Activated T-helper 17 cell treated with anti-CD3 and anti-CD28 coated beads, Interleukin-2, amount 50 U/mL, for 72 hours (primary cell): ENCODE measurements at regions not wholly inside any gene's neighbourhood (a gene's known extent, or its start where the extent isn't known, plus 50 kb on each side); places are given as distances from the start of the nearest gene placed in this dataset.
A peak's percentile ranks its signal among the peaks of the same experiment; 100 is the strongest.

Experiments
- ATAC-seq: fragments of 150-1000 bp; cut with Tn5 transposase; replicated peaks from 2 replicates; pipeline ENCODE4 v1.10.0; 2021; ENCODE audit warnings: mild to moderate bottlenecking, moderate library complexity
- H3K27ac Mint-ChIP-seq: one replicate; pipeline ENCODE4 v1.8.0; 2022; ENCODE audit warnings: mixed read lengths
- H3K27me3 Mint-ChIP-seq: one replicate; pipeline ENCODE4 v1.8.0; 2022; ENCODE audit warnings: mixed read lengths
- H3K36me3 Mint-ChIP-seq: one replicate; pipeline ENCODE4 v1.8.0; 2022; ENCODE audit warnings: low read depth, mild to moderate bottlenecking, mixed read lengths
- H3K4me1 Mint-ChIP-seq: one replicate; pipeline ENCODE4 v1.8.0; 2022; ENCODE audit warnings: mixed read lengths
- H3K4me3 Mint-ChIP-seq: one replicate; pipeline ENCODE4 v1.8.0; 2022; ENCODE audit warnings: mild to moderate bottlenecking, mixed read lengths
- H3K9me3 Mint-ChIP-seq: one replicate; pipeline ENCODE4 v1.8.0; 2022; ENCODE audit warnings: mixed read lengths

DNA sequence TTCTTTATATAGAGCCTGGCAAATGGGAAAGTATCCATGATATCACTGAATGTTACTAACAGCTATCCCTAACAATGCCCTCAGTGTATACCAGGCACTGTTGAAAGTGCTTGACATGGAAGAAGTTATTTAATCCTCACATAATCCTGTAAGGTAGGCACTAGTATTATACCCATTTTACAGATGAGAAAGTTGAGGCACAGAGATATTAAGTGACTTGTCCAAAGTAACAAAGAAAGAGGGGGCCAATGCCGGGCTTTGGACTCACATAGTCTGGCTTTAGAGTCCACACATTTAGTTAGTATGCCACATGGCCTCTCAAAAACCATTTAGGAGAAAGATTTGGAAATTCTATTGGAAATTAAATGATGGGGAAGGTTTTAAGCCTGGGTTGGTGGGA is 220.8 kb upstream of the PLET1 start:
- no peaks in the 10 kb centered on the region for H3K9me3 Mint-ChIP-seq
- no peak overlapping the region for H3K27ac Mint-ChIP-seq
- H3K36me3 Mint-ChIP-seq, result no peaks in the 10 kb centered on the region
- no peak for ATAC-seq
- H3K27me3 Mint-ChIP-seq, result no peaks in the 10 kb centered on the region
- no peaks in the 10 kb centered on the region for H3K4me1 Mint-ChIP-seq
- H3K4me3 Mint-ChIP-seq, result no peak overlapping the region

DNA sequence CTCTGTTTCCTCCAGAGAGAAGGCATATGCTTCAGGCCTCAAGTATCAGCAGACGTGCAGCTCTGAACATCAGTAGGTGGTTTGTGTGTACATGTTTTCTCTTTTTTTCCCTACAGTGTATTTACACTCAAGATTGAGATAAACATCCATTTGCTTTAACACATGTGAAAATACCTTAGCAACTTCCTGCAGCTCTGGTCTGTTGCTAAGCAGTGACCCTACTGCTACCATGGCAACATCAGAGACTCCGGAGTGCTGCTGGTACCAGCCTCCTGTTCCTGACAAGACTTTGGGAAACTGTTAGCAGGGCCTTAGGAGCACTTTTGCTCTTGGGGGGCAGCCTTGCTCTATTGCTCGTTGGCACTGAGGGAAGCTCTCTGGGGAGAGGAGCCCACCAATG is 221.2 kb upstream of the PLET1 start:
- Mint-ChIP-seq H3K4me1 (no peaks in the 10 kb centered on the region), H3K4me3 (no peak overlapping the region), H3K36me3 (no peaks in the 10 kb centered on the region), H3K27ac (no peak overlapping the region), H3K9me3 (no peaks in the 10 kb centered on the region), H3K27me3 (no peaks in the 10 kb centered on the region)
- ATAC-seq, result no peak

DNA sequence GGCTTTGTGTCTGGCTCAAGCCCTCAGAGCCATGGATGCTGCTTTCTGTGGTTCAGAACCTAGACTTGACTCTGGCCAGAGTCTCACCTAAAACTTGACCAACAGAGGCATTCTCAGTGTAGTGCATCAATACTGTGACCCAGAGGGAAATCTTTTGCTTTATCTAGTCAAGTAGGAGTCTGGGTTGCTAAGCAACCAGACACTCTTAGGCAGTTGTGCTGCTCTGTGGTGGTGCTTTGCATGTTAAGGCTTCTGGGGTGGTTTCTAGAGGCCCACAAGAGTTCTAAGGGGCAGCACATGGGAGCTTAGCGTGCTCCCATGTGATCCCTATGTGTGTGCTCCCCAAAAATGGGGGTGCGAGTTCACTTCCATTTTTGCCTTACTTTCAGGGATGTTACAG is 224.6 kb upstream of the PLET1 start:
- Mint-ChIP-seq H3K36me3 (no peaks in the 10 kb centered on the region), H3K27ac (no peak overlapping the region), H3K4me1 (no peaks in the 10 kb centered on the region), H3K27me3 (peaks cover 7% of the 10 kb centered on the region), H3K4me3 (no peak overlapping the region), H3K9me3 (no peaks in the 10 kb centered on the region)
- no peak for ATAC-seq

DNA sequence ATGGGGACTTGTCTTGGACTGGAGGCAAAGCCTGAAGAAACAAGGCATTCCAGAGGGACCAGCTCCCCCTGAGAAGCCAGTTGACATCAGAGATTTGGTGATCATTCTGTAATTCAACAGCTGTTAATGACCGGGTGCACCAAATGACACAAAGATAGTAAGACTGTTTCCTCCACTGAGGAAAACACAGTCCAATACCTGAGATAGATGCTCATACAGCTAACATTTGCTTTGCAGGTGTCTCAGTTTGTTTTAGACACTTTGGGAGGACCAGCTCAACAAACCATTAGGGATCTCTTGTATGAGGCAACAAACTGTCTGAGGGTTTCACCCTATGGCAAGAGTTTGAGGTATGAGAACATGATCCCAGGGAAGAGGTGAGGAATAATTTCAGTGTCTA is 237.2 kb upstream of the PLET1 start:
- no peaks in the 10 kb centered on the region for H3K4me1 Mint-ChIP-seq
- no peak for ATAC-seq
- no peak overlapping the region for H3K4me3 Mint-ChIP-seq
- H3K36me3 Mint-ChIP-seq, result no peaks in the 10 kb centered on the region
- H3K27me3 Mint-ChIP-seq, result peaks cover 3% of the 10 kb centered on the region
- no peaks in the 10 kb centered on the region for H3K9me3 Mint-ChIP-seq
- no peak overlapping the region for H3K27ac Mint-ChIP-seq

DNA sequence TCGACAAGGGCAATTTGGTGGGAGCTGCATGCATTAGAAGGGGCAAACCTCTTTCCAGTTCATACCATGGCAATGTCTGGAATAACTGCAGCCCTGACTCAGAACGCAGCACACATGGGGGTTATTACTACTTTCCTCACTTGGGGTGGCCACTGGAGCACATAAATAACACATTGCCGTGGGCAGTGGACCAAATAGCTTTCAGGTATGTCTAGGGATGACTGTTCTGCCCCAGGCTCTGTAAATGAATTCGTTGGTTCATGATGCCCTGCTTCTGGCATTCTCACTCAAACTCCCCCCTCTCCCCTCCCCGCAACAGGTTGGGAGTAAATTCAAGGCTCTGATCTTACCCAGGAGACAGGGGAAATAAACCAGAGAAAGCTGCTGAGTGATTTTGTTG is 238.0 kb upstream of the PLET1 start:
- Mint-ChIP-seq H3K27ac (no peak overlapping the region), H3K9me3 (no peaks in the 10 kb centered on the region), H3K4me3 (no peak overlapping the region), H3K27me3 (peaks cover 3% of the 10 kb centered on the region), H3K4me1 (no peaks in the 10 kb centered on the region), H3K36me3 (no peaks in the 10 kb centered on the region)
- no peak for ATAC-seq

DNA sequence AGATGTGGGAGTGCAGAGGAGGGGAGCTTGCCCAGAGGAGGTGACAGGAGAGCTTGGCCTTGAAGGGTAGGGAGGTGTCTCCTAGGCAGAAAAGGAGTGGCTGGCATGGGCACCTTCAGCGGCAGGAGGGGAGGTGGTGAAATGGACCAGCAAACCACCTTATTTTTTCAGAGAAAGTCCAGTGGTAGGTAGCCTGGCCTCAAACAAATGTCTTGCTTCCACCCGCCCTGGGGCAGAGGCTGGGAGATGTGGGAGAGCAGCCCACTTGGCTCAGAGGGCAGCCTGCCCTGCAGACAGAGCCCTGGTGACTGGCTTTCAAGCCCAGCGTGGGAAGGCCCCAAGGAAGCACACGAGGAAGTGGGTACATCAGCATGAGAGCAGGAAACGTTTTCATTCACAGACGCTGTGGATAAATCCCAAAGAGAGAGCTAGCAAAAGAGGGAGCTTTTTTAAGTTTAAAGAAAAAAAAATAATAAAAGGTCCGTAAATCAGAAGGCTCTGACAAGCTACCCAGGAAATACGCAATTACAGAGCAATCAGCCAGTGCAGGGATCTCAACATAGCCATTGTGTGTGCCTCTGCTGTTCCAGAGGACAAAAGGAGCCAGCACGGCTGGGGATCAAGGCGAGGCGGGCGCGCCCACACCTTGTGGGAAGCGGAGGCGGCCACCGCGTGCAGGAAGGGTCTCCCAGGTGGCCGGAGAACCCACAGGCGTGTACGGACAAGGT is 238.7 kb upstream of the PLET1 start:
- no peak overlapping the region for H3K27ac Mint-ChIP-seq
- peaks cover 3% of the 10 kb centered on the region for H3K27me3 Mint-ChIP-seq
- no peaks in the 10 kb centered on the region for H3K36me3 Mint-ChIP-seq
- no peak overlapping the region for H3K4me3 Mint-ChIP-seq
- no peaks in the 10 kb centered on the region for H3K4me1 Mint-ChIP-seq
- no peaks in the 10 kb centered on the region for H3K9me3 Mint-ChIP-seq
- ATAC-seq, result no peak

DNA sequence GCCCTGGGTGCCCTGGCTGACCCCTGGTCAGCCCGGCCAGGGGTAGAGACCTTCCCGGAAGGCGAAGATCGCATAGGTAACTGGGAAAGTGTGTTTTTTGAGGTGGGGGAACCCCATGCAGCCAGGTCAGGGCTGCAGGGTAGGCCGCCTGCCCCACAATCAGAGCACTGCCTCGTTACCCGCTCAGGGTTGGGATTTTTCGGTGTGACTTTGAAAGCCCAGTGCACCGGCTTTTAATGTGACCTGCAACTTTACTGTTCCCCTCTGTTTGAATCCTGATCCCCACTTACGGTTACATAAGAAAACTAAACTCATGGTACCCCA is 239.2 kb upstream of the PLET1 start:
- Mint-ChIP-seq H3K4me3 (no peak overlapping the region), H3K4me1 (no peaks in the 10 kb centered on the region), H3K36me3 (no peaks in the 10 kb centered on the region), H3K9me3 (no peaks in the 10 kb centered on the region), H3K27me3 (peaks cover 3% of the 10 kb centered on the region), H3K27ac (no peak overlapping the region)
- ATAC-seq, result no peak

DNA sequence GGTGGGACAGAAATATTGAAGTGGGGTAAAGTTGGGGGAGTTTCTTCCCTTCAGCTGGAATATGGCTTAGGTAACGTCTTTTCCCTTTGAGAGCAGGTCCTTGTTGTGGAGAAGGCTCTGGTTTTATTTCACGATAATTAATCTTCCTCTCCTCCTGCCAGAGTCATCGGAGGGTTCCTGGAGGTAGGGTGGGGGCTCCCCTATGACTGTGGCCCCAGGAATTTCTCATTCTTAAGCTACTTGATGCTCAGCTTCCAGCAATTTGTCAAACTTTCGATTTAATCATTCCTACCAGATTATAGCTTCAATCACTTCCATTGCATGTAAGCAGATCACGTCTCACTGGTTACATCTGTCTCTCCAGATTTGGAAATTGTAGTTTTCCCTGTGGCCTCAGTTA is 242.8 kb upstream of the PLET1 start:
- Mint-ChIP-seq H3K36me3 (no peaks in the 10 kb centered on the region), H3K27ac (no peak overlapping the region), H3K4me3 (no peak overlapping the region), H3K9me3 (no peaks in the 10 kb centered on the region), H3K27me3 (peaks cover 19% of the 10 kb centered on the region), H3K4me1 (no peaks in the 10 kb centered on the region)
- no peak for ATAC-seq

DNA sequence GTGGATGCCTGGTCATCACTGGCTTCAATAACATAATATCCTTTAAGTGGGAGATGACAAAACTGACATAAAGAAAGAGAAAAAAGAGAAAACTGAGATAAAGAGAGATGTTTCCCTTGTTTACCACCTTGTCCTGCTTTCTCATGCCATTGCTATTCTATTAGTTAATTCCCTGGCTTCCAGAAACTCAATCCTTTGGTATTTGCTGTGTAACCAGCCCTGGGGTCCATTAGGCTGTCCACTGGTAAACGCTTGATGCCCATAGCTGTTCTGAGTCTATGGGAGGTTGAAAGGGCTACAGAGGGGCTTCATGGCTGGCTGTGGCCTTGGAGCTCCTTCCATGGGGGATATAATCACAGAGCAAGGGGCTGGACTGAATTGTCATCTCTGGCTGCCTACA is 243.4 kb upstream of the PLET1 start:
- ATAC-seq, result no peak
- no peak overlapping the region for H3K4me3 Mint-ChIP-seq
- no peaks in the 10 kb centered on the region for H3K36me3 Mint-ChIP-seq
- no peaks in the 10 kb centered on the region for H3K9me3 Mint-ChIP-seq
- no peaks in the 10 kb centered on the region for H3K4me1 Mint-ChIP-seq
- H3K27me3 Mint-ChIP-seq, result peaks cover 19% of the 10 kb centered on the region
- H3K27ac Mint-ChIP-seq, result no peak overlapping the region

DNA sequence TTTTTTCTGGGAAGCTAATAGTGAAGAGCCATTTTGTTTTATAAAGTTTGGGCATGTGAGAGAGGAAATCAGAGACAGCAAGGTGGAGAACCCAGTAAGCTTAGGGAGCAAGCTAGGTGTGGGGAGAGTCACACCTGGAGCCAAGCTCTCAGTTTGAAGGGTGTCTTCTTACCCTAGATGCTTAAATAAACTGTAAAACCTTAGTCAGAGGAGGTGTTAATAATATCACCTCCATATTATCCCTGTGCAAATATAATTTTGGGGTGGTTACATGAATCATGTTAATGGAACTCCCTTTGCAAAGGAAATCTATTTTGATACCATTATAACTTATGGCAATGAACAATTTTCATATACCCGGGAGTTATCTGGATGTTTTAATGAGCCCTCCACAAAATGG is 246.2 kb upstream of the PLET1 start:
- no peaks in the 10 kb centered on the region for H3K9me3 Mint-ChIP-seq
- no peak overlapping the region for H3K27ac Mint-ChIP-seq
- H3K36me3 Mint-ChIP-seq, result no peaks in the 10 kb centered on the region
- no peak for ATAC-seq
- H3K27me3 Mint-ChIP-seq, result peaks cover 19% of the 10 kb centered on the region
- no peak overlapping the region for H3K4me3 Mint-ChIP-seq
- no peaks in the 10 kb centered on the region for H3K4me1 Mint-ChIP-seq

DNA sequence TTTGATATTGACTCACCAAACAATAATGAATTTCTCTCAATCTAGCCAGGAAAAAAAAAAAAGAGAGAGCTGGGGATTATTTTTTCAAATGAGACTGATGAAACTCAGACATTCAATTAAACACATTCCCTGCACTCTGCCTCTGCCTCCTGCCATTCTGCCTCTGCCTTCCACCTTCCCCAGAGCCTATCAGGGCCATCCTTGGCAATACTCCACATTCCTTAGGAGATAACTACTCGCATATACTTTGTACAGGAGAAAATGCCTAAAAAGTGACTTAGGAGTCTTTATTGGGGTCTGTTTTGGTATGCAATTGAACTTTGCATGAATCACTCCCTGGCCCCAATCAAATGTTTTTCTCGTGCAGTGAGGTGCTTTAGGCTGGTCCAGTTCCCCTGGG is 246.6 kb upstream of the PLET1 start:
- Mint-ChIP-seq H3K27me3 (peaks cover 19% of the 10 kb centered on the region), H3K27ac (no peak overlapping the region), H3K4me3 (no peak overlapping the region), H3K4me1 (no peaks in the 10 kb centered on the region), H3K9me3 (no peaks in the 10 kb centered on the region), H3K36me3 (no peaks in the 10 kb centered on the region)
- ATAC-seq, result no peak

DNA sequence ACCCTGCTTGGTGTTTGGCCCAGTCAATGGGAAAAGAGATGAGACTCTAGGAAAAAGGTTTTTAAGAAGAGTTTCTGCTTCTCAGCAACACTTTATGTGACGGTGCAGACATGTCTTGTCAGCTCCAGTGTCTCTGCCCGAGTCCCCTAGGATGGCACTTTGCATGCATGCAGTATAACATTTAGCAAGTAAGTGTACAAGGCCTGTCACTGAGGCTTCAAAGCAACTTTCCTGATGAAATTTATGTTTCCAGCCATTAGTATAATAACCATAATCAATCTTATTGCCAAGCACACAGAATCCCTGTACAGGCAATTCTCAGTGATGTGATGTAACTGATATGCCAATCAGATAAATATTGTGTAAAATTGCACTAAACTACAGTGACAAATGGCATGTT is 248.1 kb upstream of the PLET1 start:
- ATAC-seq, result no peak
- no peak overlapping the region for H3K27ac Mint-ChIP-seq
- H3K36me3 Mint-ChIP-seq, result no peaks in the 10 kb centered on the region
- peaks cover 26% of the 10 kb centered on the region for H3K27me3 Mint-ChIP-seq
- no peaks in the 10 kb centered on the region for H3K4me1 Mint-ChIP-seq
- H3K4me3 Mint-ChIP-seq, result no peak overlapping the region
- no peaks in the 10 kb centered on the region for H3K9me3 Mint-ChIP-seq

DNA sequence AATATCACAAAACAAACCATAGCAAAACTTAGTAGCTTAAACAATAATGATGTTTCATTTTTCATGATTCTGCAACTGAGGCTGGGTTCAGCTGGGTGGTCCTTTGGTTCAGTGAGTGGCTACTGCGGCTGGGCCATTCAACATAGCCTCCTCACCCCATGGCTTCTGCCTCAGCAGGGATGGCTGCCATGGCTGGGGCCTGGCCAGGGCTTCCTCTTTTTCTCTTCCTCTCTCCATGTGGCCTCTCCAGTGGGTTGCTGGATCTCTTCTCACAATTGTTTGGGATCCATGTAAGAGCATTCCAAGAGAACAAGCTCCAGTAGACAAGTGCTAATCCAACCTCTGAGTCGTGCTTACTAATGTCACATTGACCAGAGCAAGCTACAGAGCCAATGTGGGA is 248.6 kb upstream of the PLET1 start:
- H3K9me3 Mint-ChIP-seq, result no peaks in the 10 kb centered on the region
- no peaks in the 10 kb centered on the region for H3K36me3 Mint-ChIP-seq
- no peak overlapping the region for H3K27ac Mint-ChIP-seq
- H3K27me3 Mint-ChIP-seq, result peaks cover 26% of the 10 kb centered on the region
- no peaks in the 10 kb centered on the region for H3K4me1 Mint-ChIP-seq
- no peak overlapping the region for H3K4me3 Mint-ChIP-seq
- ATAC-seq, result no peak

DNA sequence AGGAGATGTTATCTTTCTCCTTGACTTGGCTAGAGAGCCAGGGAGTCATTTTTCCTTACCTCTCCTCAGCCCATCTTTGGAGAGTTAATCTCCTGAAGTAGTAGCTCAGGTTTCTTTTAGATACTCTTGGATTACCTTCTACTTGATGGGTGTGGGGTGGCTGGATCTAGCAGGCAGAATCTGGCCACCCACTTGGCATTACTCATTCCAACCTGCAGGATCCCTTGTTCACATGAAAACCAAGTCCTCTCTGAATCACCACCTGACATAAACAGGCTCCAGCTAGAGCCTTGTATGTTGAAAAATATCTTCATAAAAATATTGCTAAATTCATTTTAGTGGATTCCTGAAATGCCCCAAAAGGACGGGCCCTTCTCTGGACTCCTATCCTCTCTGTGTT is 250.6 kb upstream of the PLET1 start:
- Mint-ChIP-seq H3K4me3 (no peak overlapping the region), H3K4me1 (no peaks in the 10 kb centered on the region), H3K27ac (no peak overlapping the region), H3K36me3 (no peaks in the 10 kb centered on the region), H3K27me3 (peaks cover 24% of the 10 kb centered on the region), H3K9me3 (no peaks in the 10 kb centered on the region)
- peak; percentile 55 for ATAC-seq

DNA sequence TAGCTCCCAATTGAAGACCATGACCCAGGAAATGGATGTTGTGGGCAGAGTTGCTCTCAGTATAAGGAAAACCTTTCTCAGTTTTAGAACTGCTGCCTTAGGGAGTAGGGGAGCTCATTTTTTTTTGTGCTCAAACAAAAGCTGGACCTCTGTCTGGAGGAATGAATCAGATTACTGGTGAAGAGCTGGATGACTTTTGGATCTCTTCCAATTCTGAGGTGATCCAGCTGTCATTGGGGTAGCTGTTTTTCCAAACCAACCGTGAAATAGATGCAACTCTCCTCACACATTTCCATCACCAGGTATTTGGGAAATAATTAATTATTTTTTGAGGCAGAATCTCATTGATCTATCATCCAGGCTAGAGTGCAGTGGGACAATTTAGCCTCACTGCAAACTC is 251.3 kb upstream of the PLET1 start:
- ATAC-seq, result no peak
- no peak overlapping the region for H3K4me3 Mint-ChIP-seq
- no peaks in the 10 kb centered on the region for H3K4me1 Mint-ChIP-seq
- peaks cover 19% of the 10 kb centered on the region for H3K27me3 Mint-ChIP-seq
- H3K9me3 Mint-ChIP-seq, result no peaks in the 10 kb centered on the region
- H3K27ac Mint-ChIP-seq, result no peak overlapping the region
- H3K36me3 Mint-ChIP-seq, result no peaks in the 10 kb centered on the region

DNA sequence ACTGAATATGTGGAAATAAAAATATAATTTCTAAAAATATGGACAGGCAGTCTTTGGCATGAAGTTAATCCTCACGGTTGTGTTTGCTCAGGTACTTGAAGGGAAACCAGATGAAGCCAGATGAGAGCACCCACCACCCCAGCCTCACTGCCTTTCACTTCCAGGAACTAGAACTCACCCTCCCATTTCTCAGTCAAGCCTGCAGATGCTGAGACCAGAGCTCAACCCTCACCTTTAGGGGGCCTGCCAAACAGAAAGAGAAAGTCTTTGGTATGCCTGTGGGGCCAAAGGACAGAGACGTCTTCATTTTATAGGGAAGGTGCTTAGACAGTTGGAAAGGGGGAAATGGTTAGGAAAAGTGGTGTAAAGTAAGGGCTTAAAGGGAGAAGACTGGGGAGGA is 252.8 kb upstream of the PLET1 start:
- H3K36me3 Mint-ChIP-seq, result no peaks in the 10 kb centered on the region

More for the DNA sequence above, 252.8 kb upstream of the PLET1 start:
- ATAC-seq, result no peak
- H3K27ac Mint-ChIP-seq, result no peak overlapping the region
- no peaks in the 10 kb centered on the region for H3K9me3 Mint-ChIP-seq
- H3K4me1 Mint-ChIP-seq, result no peaks in the 10 kb centered on the region
- H3K27me3 Mint-ChIP-seq, result peaks cover 10% of the 10 kb centered on the region
- H3K4me3 Mint-ChIP-seq, result no peak overlapping the region
